DMS 273 treated with DMSO at 0.1 percent for 48 hours (cell line): ENCODE measurements at regions not wholly inside any gene's neighbourhood (a gene's known extent, or its start where the extent isn't known, plus 50 kb on each side); places are given as distances from the start of the nearest gene placed in this dataset.
"Not testable (repeated sequence)": the region's sequence is repeated elsewhere in the genome, so short reads cannot be mapped to it uniquely, and the experiment has no call there.

Experiments used
- DNase-seq: peaks from one replicate; lab custom pipeline; 2025; lab: John Stamatoyannopoulos, UW

GRCh38 chr16:47858333-47858982 lies 297.3 kb downstream of the ABCC12 start:
- no peak for DNase-seq

DNA sequence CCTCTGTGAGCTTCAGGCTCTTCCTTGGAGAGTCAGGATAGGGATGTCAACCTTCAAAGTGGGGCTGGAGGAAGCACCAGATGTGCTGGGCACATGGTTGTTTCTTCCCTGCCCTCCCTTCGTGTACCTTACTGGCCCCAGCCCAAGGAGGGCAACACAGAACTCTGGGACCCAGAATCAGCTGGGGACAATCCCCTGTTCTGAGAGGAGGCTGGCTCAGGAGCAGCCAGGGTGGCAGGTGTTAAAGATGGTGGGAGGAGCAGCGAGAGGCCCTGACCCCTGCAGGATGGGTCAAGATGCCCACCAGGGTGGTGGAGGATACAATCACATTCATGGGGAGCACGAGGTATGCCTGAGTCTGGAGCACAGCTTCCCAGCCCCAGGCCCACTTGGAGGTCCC lies 300.4 kb downstream of the ABCC12 start:
- no peak for DNase-seq

DNA sequence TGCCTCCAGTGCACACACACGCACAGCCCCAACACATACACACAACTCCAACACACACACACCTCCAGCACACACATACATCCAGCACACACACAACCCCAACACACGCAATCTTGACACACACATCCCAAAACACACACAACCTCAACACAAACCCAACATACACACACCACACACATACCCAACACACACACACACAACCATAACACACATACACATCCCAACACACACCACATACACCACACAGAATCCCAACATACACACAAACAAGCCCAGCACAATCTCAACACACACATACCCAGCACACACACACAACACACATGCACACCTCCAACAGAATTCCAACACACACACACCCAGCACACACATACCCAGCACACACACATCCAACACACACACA lies 301.1 kb downstream of the ABCC12 start:
- no peak for DNase-seq

- DNase-seq: no peak
Measured at GRCh38 chr16:47852991-47853390, 302.8 kb downstream of the ABCC12 start.

- DNase-seq: no peak
Measured at GRCh38 chr16:47851146-47851545, 304.6 kb downstream of the ABCC12 start.

DNA sequence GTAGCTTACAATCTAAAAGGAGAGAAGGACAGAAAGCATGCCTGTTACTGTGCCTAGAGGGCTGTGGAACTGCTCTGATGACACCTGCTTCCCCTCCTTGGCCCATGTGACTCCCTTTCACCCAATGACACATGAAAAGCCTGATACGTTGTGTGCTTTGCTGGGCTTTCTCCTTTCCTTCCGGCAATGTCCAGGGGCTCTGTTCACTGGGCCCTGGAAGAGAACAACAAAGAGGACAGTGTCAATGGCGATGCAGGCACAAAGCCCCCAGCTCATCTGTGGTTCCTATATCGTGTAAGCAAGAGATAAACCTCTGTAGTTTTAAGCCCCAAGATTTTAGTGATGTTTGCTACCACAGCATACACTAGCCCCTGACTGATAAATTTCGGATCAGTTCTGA lies 306.1 kb downstream of the ABCC12 start:
- DNase-seq: no peak

DNA sequence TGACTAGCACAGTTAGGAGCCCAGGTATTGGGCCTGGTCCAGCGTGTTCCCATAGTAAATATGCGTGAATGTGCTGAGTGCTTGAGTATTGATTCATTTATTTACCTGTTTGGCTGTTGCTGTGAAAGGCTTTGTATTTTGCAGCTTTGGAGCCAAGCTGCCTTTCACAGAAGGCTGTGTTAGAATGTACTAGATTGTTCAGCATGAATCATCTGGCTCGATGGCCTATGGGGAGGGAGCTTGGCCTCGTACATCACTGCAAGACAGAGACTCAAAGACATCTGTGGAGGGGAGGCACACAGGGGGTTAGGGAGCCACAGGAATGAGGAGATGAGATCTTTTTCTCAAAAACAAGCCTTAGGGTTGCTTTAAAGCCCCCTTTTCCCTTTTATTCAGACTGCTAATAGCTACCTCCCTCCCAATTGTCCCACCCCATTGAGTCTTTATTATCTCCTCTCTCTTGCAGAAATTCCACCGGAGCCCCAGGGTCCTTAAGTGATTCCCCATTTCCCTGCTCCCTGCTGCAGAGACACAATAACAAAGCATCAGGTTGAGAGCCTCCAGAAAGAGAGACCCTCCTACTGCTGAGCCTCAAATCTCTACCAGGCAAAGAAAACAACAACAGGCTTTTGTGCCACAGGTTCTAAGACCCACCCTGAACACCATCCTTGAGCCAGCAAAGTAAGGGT lies 307.2 kb downstream of the ABCC12 start:
- no peak for DNase-seq

DNA sequence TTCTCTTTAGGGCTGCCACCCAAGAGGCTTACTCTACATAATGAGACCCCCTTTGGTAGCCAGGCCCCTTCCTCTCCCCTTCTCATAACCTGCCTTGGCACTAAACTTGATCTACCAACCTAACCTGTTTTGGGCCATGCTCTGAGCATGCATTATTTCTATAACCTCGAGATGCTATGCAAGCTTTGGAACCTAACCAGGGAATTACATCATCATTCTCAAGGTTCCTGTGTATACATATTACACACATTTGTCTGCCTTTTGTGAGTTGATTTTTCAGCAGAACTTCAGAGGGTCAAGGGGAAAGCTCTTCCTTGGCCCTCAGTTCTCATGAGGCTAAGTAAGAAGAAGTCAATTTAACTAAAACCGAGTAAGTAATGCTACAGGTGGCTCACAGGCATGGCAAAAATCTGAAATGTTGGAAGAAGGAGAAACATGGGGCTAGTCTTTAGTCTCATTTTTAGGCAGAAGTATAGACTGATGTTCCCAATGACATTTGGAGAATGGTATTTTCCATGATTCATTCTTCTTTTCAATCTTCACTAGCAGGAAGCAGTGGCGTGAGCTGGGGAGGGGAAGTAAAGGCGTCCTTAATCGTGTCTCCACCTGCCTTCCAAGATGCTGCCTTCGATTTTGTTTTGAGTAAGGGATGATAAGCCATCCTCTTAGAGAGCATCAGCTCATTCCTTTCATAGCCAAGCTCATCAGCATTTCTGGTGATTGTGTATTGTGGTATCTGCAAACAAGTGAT lies 308.4 kb downstream of the ABCC12 start:
- DNase-seq: no peak

GRCh38 chr16:47834485-47835024 lies 321.2 kb downstream of the ABCC12 start:
- DNase-seq: no peak

- no peak for DNase-seq
Measured at GRCh38 chr16:47833771-47834170, 322.0 kb downstream of the ABCC12 start.

GRCh38 chr16:47829850-47830600 lies 325.8 kb downstream of the ABCC12 start:
- no peak for DNase-seq

- no peak for DNase-seq
Measured at GRCh38 chr16:47826070-47826469, 329.7 kb downstream of the ABCC12 start.

GRCh38 chr16:47817048-47817447 lies 338.7 kb downstream of the ABCC12 start:
- DNase-seq: no peak

DNA sequence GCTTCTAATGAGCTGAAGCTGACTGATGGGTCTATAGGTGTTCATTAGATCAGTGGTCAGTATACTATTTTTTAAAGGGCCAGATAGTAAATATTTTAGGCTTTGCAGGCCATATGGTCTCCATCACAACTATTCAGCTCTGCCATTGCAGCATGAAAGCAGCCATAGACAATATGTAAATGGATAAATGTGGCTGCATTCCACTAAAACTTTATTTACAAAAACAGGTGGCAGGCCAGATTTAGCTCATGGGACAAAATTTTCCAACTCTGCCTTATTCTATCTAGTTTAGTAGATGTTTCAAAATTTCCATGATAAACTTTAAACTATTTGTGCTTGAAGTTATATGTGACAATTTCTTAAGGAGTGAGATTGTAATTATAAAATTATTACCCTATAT lies 339.3 kb downstream of the ABCC12 start:
- DNase-seq: no peak

DNA sequence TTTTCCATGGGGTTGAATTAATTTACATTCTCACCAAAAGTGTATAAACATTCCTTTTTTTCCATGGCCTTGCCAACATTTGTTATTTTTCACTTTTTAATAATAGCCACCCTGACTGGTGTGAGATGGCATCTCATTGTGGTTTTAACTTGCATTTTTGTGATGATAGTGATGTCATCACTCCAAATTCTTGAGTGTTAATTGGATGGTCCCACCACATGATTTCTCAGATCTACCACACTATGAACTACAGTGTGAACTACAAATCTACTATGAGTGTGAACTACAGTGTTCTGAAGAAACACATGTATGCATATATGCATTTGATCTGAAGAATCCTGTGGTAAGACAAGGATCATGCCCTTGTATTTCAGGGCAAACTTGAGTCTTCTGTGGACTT lies 340.1 kb downstream of the ABCC12 start:
- no peak for DNase-seq

DNA sequence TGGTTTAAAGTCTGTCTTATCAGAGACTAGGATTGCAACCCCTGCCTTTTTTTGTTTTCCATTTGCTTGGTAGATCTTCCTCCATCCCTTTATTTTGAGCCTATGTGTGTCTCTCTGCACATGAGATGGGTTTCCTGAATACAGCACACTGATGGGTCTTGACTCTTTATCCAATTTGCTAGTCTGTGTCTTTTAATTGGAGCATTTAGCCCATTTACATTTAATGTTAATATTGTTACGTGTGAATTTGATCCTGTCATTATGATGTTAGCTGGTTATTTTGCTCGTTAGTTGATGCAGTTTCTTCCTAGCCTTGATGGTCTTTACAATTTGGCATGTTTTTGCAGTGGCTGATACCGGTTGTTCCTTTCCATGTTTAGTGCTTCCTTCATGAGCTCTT lies 344.0 kb downstream of the ABCC12 start:
- DNase-seq: not testable (repeated sequence)

DNA sequence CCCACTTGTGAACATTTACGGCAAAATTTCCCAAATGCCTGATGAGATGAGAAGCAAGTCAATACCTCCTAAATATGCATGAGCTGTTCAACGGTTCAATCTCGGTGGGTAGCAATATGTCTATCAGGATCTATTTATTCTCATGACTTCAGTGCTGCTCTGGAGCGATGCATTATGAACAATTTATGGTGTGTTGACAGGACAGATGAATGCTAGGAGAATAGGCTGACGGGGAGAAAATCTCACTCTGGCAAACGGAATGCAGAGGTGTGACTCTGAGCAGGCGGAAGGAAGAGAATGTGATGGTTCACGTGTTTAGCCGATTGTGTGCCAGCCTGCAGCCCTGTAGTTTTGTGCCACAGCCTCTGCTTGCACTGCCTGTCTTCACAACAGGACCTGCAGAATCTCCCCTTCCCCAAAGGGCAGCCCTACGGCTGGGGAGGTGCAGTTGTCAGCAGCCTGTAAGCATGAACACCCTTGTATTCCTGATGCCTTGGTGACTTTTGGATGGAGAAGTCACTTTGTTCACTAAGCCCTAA lies 345.2 kb downstream of the PHKB start:
- no peak for DNase-seq

- no peak for DNase-seq
Measured at GRCh38 chr16:47787696-47788095, 326.6 kb downstream of the PHKB start.

DNA sequence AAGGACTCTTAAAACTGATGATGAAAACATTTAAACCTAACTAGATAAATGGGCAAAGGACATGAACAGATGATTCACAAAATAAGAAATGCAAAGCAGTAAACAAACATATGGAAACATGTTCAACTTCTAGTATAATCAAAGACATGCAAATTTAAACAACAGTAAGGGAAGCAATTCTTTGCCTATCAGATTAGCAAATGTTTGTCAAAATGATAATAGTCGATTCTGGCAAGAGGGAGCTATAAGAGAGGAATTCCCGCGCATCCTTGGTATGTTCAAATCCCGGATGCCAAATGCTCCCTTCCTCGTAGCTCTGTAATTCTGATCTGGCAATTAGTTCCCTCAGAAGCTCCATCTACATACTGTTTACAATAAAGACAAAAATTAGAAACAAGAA lies 320.5 kb downstream of the PHKB start:
- DNase-seq: no peak

DNA sequence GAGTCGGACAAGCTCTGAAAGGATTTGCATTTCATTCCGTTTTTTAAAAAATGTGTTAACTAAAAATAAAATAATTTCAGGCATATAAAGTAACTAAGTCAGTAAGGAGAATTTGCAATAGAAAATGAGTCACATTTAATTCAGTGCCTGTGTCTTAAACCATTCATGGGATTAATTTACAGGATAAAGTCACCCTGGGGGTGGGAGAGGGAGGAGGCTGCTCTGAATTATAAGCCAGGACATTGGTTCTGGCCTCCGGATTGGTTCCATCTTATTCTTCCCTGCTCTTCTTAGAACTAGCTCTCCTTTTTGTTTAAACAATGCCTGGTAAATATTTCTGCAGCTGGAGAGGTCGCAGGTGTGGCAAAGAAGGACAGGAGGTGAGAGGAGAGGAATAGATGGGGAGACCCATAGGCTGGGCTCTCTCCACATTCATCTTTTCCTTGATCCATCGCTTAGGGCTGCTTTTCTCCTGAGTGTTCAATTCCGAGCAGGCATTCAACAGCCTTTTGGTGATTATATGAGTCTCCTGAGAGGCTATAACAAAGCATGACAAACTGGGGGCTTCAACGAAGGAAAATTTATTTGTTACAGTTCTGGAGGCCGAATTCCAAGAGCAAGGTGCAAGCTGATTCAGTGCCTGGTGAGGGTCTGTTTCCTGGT lies 319.2 kb downstream of the PHKB start:
- no peak for DNase-seq
